ENCODE measurements at regions not wholly inside any gene's neighbourhood (a gene's known extent, or its start where the extent isn't known, plus 50 kb on each side); places are given as distances from the start of the nearest gene placed in this dataset.

- TF ChIP-seq CTCF (IDR thresholded peaks at IDR 0.05; ENCODE audit: partially characterized antibody, unreplicated experiment) = no peak
- no peaks in the 10 kb centered on the region for H3K27me3 Mint-ChIP-seq (ENCODE audit: unreplicated experiment)
- no peak overlapping the region for H3K4me3 Mint-ChIP-seq (ENCODE audit: unreplicated experiment)
- DNase-seq = no peak
- H3K36me3 Mint-ChIP-seq (ENCODE audit: unreplicated experiment) = no peaks in the 10 kb centered on the region
- no peaks in the 10 kb centered on the region for H3K4me1 Mint-ChIP-seq (ENCODE audit: low read depth, unreplicated experiment)
- no peak overlapping the region for H3K27ac Mint-ChIP-seq (ENCODE audit: unreplicated experiment)
- H3K9me3 Mint-ChIP-seq (ENCODE audit: unreplicated experiment) = no peaks in the 10 kb centered on the region
Measured at GRCh38 chr6:139525415-139525814, 151.0 kb upstream of the CITED2 start.

- no peak for DNase-seq
- H3K27ac Mint-ChIP-seq (ENCODE audit: unreplicated experiment) = no peak overlapping the region
- H3K27me3 Mint-ChIP-seq (ENCODE audit: unreplicated experiment) = peaks cover 2% of the 10 kb centered on the region
- no peaks in the 10 kb centered on the region for H3K36me3 Mint-ChIP-seq (ENCODE audit: unreplicated experiment)
- TF ChIP-seq CTCF (IDR thresholded peaks at IDR 0.05; ENCODE audit: partially characterized antibody, unreplicated experiment) = no peak
- no peaks in the 10 kb centered on the region for H3K4me1 Mint-ChIP-seq (ENCODE audit: low read depth, unreplicated experiment)
- H3K9me3 Mint-ChIP-seq (ENCODE audit: unreplicated experiment) = peaks cover 3% of the 10 kb centered on the region
- H3K4me3 Mint-ChIP-seq (ENCODE audit: unreplicated experiment) = no peak overlapping the region
Measured at GRCh38 chr6:139523986-139524385, 149.5 kb upstream of the CITED2 start.

GRCh38 chr6:139522511-139523220 is 148.2 kb upstream of the CITED2 start:
- H3K27ac Mint-ChIP-seq (ENCODE audit: unreplicated experiment) = no peak overlapping the region
- no peak for TF ChIP-seq CTCF (IDR thresholded peaks at IDR 0.05; ENCODE audit: partially characterized antibody, unreplicated experiment)
- H3K4me1 Mint-ChIP-seq (ENCODE audit: low read depth, unreplicated experiment) = no peaks in the 10 kb centered on the region
- peaks cover 2% of the 10 kb centered on the region for H3K27me3 Mint-ChIP-seq (ENCODE audit: unreplicated experiment)
- peaks cover 3% of the 10 kb centered on the region for H3K9me3 Mint-ChIP-seq (ENCODE audit: unreplicated experiment)
- no peak overlapping the region for H3K4me3 Mint-ChIP-seq (ENCODE audit: unreplicated experiment)
- no peak for DNase-seq
- H3K36me3 Mint-ChIP-seq (ENCODE audit: unreplicated experiment) = no peaks in the 10 kb centered on the region

GRCh38 chr6:139521338-139521737 is 146.9 kb upstream of the CITED2 start:
- no peak for DNase-seq
- TF ChIP-seq CTCF (IDR thresholded peaks at IDR 0.05; ENCODE audit: partially characterized antibody, unreplicated experiment) = no peak
- H3K27me3 Mint-ChIP-seq (ENCODE audit: unreplicated experiment) = peaks cover 2% of the 10 kb centered on the region
- H3K27ac Mint-ChIP-seq (ENCODE audit: unreplicated experiment) = no peak overlapping the region
- peaks cover 3% of the 10 kb centered on the region for H3K9me3 Mint-ChIP-seq (ENCODE audit: unreplicated experiment)
- no peaks in the 10 kb centered on the region for H3K4me1 Mint-ChIP-seq (ENCODE audit: low read depth, unreplicated experiment)
- H3K36me3 Mint-ChIP-seq (ENCODE audit: unreplicated experiment) = no peaks in the 10 kb centered on the region
- H3K4me3 Mint-ChIP-seq (ENCODE audit: unreplicated experiment) = no peak overlapping the region

- H3K9me3 Mint-ChIP-seq (ENCODE audit: unreplicated experiment) = peaks cover 3% of the 10 kb centered on the region
- H3K27ac Mint-ChIP-seq (ENCODE audit: unreplicated experiment) = no peak overlapping the region
- H3K4me1 Mint-ChIP-seq (ENCODE audit: low read depth, unreplicated experiment) = no peaks in the 10 kb centered on the region
- H3K4me3 Mint-ChIP-seq (ENCODE audit: unreplicated experiment) = no peak overlapping the region
- DNase-seq = no peak
- no peak for TF ChIP-seq CTCF (IDR thresholded peaks at IDR 0.05; ENCODE audit: partially characterized antibody, unreplicated experiment)
- peaks cover 2% of the 10 kb centered on the region for H3K27me3 Mint-ChIP-seq (ENCODE audit: unreplicated experiment)
- H3K36me3 Mint-ChIP-seq (ENCODE audit: unreplicated experiment) = no peaks in the 10 kb centered on the region
Measured at GRCh38 chr6:139520321-139520768, 145.9 kb upstream of the CITED2 start.

Data from glutamatergic neuron (in vitro differentiated cells).